OCI-LY1 (cell line): ENCODE measurements at regions not wholly inside any gene's neighbourhood (a gene's known extent, or its start where the extent isn't known, plus 50 kb on each side); places are given as distances from the start of the nearest gene placed in this dataset.

Experiments
- EZH2 ChIP-seq: fragments of 200-600 bp; sonication (generic), shearing (Covaris generic); IDR thresholded peaks from 2 replicates; pipeline ENCODE4 v1.8.0; 2017; ENCODE audit warnings: borderline replicate concordance, mixed run types, mild to moderate bottlenecking, antibody characterized with exemption, low read length, moderate library complexity, mixed read lengths
- TF ChIP-seq, protein P1 (sequence below): fragments of 200-600 bp; sonication (generic), shearing (Covaris generic); IDR thresholded peaks from 2 replicates; pipeline ENCODE4 v1.5.1; 2017; ENCODE audit warnings: mild to moderate bottlenecking, antibody characterized with exemption, low read length, moderate library complexity, mixed read lengths

DNA sequence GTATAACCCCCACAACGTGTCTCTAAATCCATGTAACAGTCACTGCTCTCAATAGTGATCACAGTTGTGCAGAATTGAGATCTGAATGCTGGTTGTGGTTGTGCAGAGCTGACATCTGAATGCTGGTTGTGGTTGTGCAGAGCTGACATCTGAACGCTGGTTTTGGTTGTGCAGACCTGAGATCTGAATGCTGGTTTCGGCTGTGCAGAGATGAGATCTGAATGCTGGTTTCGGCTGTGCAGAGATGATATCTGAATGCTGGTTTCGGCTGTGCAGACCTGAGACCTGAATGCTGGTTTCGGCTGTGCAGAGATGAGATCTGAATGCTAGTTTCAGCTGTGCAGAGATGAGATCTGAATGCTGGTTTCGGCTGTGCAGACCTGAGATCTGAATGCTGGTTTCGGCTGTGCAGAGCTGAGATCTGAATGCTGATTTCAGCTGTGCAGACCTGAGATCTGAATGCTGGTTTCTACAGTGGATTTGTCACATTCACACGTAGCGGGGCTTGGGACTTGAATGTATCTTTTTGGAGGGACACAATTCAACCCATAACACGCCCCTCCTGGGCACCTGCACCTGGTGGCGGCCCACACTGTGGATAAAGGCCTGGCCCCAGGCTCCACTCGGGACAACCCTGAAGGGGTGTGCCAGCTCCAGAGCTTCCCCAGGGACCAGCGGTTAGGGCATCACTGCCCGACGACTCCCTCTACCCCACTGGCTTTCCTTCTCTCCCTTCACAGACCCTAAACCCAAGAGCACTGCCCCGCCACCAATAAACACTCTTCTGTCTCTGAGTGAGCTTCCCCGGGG lies 51.1 kb upstream of the SLC66A3 start:
- TF ChIP-seq EZH2, result no peak
- TF ChIP-seq, protein P1, sequence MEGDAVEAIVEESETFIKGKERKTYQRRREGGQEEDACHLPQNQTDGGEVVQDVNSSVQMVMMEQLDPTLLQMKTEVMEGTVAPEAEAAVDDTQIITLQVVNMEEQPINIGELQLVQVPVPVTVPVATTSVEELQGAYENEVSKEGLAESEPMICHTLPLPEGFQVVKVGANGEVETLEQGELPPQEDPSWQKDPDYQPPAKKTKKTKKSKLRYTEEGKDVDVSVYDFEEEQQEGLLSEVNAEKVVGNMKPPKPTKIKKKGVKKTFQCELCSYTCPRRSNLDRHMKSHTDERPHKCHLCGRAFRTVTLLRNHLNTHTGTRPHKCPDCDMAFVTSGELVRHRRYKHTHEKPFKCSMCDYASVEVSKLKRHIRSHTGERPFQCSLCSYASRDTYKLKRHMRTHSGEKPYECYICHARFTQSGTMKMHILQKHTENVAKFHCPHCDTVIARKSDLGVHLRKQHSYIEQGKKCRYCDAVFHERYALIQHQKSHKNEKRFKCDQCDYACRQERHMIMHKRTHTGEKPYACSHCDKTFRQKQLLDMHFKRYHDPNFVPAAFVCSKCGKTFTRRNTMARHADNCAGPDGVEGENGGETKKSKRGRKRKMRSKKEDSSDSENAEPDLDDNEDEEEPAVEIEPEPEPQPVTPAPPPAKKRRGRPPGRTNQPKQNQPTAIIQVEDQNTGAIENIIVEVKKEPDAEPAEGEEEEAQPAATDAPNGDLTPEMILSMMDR, result no peak
